GM12878 (cell line): ENCODE measurements at regions not wholly inside any gene's neighbourhood (a gene's known extent, or its start where the extent isn't known, plus 50 kb on each side); places are given as distances from the start of the nearest gene placed in this dataset.

Source experiments
- CHD2 ChIP-seq: IDR thresholded peaks from 2 replicates; pipeline ENCODE4 v1.6.1; 2011; ENCODE audit warnings: low read depth, low read length, improper control_type of control experiment, borderline replicate concordance
- EGR1 ChIP-seq, 2 experiments: IDR thresholded peaks; 1 replicate in 1 of 2; 2 replicates in 1 of 2; pipeline ENCODE4 v1.6.1; 2011 to 2012; ENCODE audit warnings: low read depth in 2 of 2, low read length in 2 of 2, borderline replicate concordance in 1 of 2, mild to moderate bottlenecking in 1 of 2, moderate library complexity in 1 of 2
- HCFC1 ChIP-seq: fragments of 150-350 bp; IDR thresholded peaks from 2 replicates; pipeline ENCODE4 v1.6.1; 2014; ENCODE audit warnings: low read length
- KAT2A ChIP-seq: conservative IDR thresholded peaks from 2 replicates; pipeline ENCODE4 v1.6.1; 2011; ENCODE audit warnings: low read depth, low read length; ENCODE audit not compliant: control insufficient read depth
- POLR2A ChIP-seq: IDR thresholded peaks from 2 replicates; pipeline ENCODE4 v1.6.1; 2011; ENCODE audit warnings: low read depth, mild to moderate bottlenecking, low read length
- RFX5 ChIP-seq: IDR thresholded peaks from 2 replicates; pipeline ENCODE4 v1.6.1; 2011; ENCODE audit warnings: low read depth, low read length, improper control_type of control experiment
- SMC3 ChIP-seq: IDR thresholded peaks from 2 replicates; pipeline ENCODE4 v1.6.1; 2011; ENCODE audit warnings: low read length, improper control_type of control experiment, borderline replicate concordance
- SP1 ChIP-seq: IDR thresholded peaks from one replicate; pipeline ENCODE4 v1.6.1; 2011; ENCODE audit warnings: low read depth, low read length
- STAT1 ChIP-seq: fragments of 450-650 bp; conservative IDR thresholded peaks from 2 replicates; pipeline ENCODE4 v1.6.1; 2014; ENCODE audit warnings: antibody characterized with exemption, mild to moderate bottlenecking
- TAF1 ChIP-seq: IDR thresholded peaks from 2 replicates; pipeline ENCODE4 v1.6.1; 2011; ENCODE audit warnings: mild to moderate bottlenecking, low read depth, low read length, borderline replicate concordance
- YY1 ChIP-seq: IDR thresholded peaks from 2 replicates; pipeline ENCODE4 v1.6.1; 2011; ENCODE audit warnings: low read depth, mild to moderate bottlenecking, low read length
- TF ChIP-seq, protein P1 (sequence below), 3 experiments: IDR thresholded peaks in 2 of 3; conservative IDR thresholded peaks in 1 of 3; 2 replicates each; pipeline ENCODE4 v1.5.1; 2011; ENCODE audit warnings: low read depth in 3 of 3, low read length in 3 of 3, mild to moderate bottlenecking in 3 of 3, control low read depth in 2 of 3, moderate library complexity in 2 of 3, inconsistent platforms in 1 of 3, mixed read lengths in 1 of 3; ENCODE audit not compliant: control insufficient read depth in 2 of 3, insufficient read depth in 1 of 3; ENCODE audit errors: extremely low read depth in 1 of 3
- TF ChIP-seq, protein P2 (sequence below): IDR thresholded peaks from 2 replicates; pipeline ENCODE4 v1.6.1; 2012; ENCODE audit warnings: low read depth, low read length, improper control_type of control experiment

DNA sequence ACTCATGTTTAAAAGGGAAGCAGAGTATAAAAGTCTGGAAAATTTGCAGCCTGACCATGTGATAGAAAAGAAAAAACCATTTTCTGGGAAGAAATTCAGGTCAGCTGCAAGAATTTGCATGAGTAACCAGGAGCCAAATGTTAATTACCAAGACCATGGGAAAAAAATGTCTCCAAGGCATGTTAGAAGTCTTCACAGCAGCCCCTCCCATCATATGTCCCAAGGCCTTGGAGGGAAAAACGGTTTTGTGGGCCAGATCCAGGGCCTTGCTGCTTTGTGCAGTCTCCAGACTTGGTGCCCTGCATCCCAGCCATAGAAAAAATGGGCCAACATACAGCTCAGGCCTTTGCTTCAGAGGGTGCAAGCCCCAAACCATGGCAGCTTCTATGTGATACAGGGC lies 1019.6 kb upstream of the SORCS1 start:
- TF ChIP-seq, protein P1, sequence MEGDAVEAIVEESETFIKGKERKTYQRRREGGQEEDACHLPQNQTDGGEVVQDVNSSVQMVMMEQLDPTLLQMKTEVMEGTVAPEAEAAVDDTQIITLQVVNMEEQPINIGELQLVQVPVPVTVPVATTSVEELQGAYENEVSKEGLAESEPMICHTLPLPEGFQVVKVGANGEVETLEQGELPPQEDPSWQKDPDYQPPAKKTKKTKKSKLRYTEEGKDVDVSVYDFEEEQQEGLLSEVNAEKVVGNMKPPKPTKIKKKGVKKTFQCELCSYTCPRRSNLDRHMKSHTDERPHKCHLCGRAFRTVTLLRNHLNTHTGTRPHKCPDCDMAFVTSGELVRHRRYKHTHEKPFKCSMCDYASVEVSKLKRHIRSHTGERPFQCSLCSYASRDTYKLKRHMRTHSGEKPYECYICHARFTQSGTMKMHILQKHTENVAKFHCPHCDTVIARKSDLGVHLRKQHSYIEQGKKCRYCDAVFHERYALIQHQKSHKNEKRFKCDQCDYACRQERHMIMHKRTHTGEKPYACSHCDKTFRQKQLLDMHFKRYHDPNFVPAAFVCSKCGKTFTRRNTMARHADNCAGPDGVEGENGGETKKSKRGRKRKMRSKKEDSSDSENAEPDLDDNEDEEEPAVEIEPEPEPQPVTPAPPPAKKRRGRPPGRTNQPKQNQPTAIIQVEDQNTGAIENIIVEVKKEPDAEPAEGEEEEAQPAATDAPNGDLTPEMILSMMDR (IDR thresholded peaks at IDR 0.05 in 2 of 3, conservative IDR thresholded peaks at IDR 0.05 in 1 of 3; ENCODE audit: control insufficient read depth in 2 of 3, extremely low read depth in 1 of 3, insufficient read depth in 1 of 3, low read depth in 3 of 3, low read length in 3 of 3) = no peak
- TF ChIP-seq YY1 = no peak
- TF ChIP-seq RFX5 = no peak
- no peak for TF ChIP-seq EGR1 (IDR thresholded peaks at IDR 0.05; ENCODE audit: borderline replicate concordance in 1 of 2, low read depth in 2 of 2, low read length in 2 of 2)
- no peak for TF ChIP-seq HCFC1
- no peak for TF ChIP-seq SP1
- no peak for TF ChIP-seq CHD2
- TF ChIP-seq POLR2A = no peak
- no peak for TF ChIP-seq STAT1
- TF ChIP-seq SMC3 = no peak
- no peak for TF ChIP-seq TAF1
- TF ChIP-seq, protein P2, sequence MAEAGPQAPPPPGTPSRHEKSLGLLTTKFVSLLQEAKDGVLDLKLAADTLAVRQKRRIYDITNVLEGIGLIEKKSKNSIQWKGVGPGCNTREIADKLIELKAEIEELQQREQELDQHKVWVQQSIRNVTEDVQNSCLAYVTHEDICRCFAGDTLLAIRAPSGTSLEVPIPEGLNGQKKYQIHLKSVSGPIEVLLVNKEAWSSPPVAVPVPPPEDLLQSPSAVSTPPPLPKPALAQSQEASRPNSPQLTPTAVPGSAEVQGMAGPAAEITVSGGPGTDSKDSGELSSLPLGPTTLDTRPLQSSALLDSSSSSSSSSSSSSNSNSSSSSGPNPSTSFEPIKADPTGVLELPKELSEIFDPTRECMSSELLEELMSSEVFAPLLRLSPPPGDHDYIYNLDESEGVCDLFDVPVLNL = no peak
- no peak for TF ChIP-seq KAT2A
